ENCODE measurements at regions not wholly inside any gene's neighbourhood (a gene's known extent, or its start where the extent isn't known, plus 50 kb on each side); places are given as distances from the start of the nearest gene placed in this dataset.

GRCh38 chr4:140238351-140239056, 84.5 kb upstream of the MAML3 start:
- no peak overlapping the region for H3K4me3 ChIP-seq (ENCODE audit: low read depth, low read length)
- TF ChIP-seq, protein P1, sequence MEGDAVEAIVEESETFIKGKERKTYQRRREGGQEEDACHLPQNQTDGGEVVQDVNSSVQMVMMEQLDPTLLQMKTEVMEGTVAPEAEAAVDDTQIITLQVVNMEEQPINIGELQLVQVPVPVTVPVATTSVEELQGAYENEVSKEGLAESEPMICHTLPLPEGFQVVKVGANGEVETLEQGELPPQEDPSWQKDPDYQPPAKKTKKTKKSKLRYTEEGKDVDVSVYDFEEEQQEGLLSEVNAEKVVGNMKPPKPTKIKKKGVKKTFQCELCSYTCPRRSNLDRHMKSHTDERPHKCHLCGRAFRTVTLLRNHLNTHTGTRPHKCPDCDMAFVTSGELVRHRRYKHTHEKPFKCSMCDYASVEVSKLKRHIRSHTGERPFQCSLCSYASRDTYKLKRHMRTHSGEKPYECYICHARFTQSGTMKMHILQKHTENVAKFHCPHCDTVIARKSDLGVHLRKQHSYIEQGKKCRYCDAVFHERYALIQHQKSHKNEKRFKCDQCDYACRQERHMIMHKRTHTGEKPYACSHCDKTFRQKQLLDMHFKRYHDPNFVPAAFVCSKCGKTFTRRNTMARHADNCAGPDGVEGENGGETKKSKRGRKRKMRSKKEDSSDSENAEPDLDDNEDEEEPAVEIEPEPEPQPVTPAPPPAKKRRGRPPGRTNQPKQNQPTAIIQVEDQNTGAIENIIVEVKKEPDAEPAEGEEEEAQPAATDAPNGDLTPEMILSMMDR (IDR thresholded peaks at IDR 0.05; ENCODE audit: insufficient read depth, low read depth, low read length) = no peak
- peak; percentile 86 for DNase-seq (ENCODE audit: low read depth)

- peak; percentile 93 for DNase-seq (ENCODE audit: low read depth)
- H3K4me3 ChIP-seq (ENCODE audit: low read depth, low read length) = peak overlapping the region; percentile 4
- TF ChIP-seq, protein P1 (IDR thresholded peaks at IDR 0.05; ENCODE audit: insufficient read depth, low read depth, low read length) = no peak
Observed at GRCh38 chr4:140237616-140238350, 83.8 kb upstream of the MAML3 start.

DNA sequence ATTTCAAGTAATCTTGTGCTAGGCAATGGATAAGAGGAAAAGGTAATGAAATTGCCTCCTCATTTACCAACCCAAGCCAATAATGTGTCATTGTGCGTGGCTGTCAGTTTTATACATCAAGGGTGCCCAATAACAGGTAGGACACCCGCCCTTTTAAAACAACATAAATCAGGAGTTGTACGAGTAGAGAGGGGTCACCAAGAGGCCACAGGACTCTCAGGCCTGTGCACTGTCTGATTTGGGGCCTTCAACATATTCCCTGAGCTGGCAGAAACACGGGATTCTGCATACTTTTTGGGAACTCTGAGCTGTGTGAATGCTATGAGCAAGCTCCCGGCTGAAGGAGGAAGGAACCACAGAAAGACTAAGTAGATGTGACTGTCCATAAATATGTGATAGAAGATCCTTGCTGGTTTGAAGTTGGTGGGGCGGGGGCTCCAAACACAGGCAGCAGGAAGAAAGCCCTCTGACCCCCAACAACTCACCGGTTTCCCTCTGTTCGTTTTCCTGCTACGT, 82.7 kb upstream of the MAML3 start:
- H3K4me3 ChIP-seq (ENCODE audit: low read depth, low read length) = no peak overlapping the region
- no peak for DNase-seq (ENCODE audit: low read depth)
- TF ChIP-seq, protein P1 (IDR thresholded peaks at IDR 0.05; ENCODE audit: insufficient read depth, low read depth, low read length) = no peak

DNA sequence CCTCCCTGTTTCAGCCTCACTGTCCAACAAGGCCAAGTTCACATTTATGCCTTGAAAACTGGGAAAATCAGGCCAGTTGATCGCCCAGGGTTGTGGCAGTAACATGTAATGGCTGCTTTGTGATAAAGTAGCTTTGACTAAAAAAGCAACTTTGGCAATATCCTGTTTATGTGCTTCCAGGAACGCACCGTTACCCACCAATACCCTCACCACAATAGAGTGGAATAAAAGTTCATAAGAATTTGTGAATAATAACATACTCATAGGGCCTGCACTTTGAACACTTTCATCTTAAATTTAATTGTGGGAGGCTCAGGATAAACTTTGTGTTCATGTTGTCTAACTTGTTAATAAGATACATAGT, 80.7 kb upstream of the MAML3 start:
- TF ChIP-seq, protein P1 (IDR thresholded peaks at IDR 0.05; ENCODE audit: insufficient read depth, low read depth, low read length) = no peak
- H3K4me3 ChIP-seq (ENCODE audit: low read depth, low read length) = no peak overlapping the region
- DNase-seq (ENCODE audit: low read depth) = no peak

- TF ChIP-seq, protein P1 (IDR thresholded peaks at IDR 0.05; ENCODE audit: insufficient read depth, low read depth, low read length) = no peak
- DNase-seq (ENCODE audit: low read depth) = peak; percentile 83
- H3K4me3 ChIP-seq (ENCODE audit: low read depth, low read length) = no peak overlapping the region
Observed at GRCh38 chr4:140233791-140234696, 80.1 kb upstream of the MAML3 start.

DNA sequence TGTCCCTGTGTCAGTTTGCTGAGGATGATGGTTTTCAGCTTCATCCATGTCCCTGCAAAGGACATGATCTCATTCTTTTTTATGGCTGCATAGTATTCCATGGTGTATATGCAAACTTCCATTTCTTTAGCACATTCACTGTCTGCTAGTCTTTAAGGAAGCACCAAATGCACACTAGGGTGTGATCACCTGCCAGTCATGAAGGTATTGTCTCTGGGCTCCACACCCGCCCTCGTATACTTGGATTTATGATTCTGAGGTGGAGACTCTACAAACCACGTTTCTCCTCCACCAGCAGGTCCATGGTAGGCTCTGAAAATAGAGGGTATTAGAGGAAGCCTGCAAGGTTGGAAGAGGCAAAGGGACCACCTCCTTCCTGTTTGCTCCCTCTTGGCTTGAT, 75.9 kb upstream of the MAML3 start:
- no peak overlapping the region for H3K4me3 ChIP-seq (ENCODE audit: low read depth, low read length)
- TF ChIP-seq, protein P1 (IDR thresholded peaks at IDR 0.05; ENCODE audit: insufficient read depth, low read depth, low read length) = no peak
- DNase-seq (ENCODE audit: low read depth) = no peak
